ENCODE measurements at regions not wholly inside any gene's neighbourhood (a gene's known extent, or its start where the extent isn't known, plus 50 kb on each side); places are given as distances from the start of the nearest gene placed in this dataset.

DNA sequence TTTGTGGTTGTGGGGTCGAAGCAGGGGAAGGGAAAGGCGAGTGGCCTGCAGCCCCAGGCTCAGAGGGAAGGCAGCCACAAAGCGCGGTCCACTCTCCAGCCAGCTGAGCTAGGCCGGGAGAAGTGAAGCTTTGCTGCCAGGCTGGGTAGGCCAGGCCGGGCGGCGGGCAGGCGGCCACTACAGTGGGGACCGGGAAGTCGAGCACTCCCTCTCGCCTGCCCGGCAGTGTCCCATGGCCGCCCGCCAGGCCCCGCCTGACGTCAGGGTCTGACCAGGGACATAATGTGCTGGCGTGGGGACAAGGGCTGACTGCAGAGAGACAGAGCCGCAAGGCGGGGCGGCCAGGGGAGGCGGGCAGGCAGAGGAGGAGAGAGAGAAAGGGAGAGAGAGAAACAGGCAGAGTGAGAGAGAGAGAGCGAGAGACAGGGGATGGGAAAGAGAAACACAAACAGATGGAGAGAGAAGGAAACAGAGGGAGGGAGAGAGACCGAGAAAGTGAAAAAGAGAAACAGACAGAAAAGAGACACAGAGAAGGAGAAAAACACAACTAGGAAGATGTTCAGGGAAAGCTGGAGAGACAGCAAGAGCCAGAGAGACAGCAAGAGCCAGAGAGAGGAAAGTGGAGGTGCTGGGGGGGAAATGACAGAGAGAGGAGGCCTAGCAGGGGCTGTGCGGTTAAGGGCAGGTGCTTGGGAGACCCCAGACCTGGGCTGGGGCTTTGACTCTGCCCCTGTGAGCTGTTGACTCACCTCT, 94.5 kb upstream of the PTPN1 start:
- peaks cover 8% of the 10 kb centered on the region for H3K4me1 Mint-ChIP-seq (ENCODE audit: low read depth)

DNA sequence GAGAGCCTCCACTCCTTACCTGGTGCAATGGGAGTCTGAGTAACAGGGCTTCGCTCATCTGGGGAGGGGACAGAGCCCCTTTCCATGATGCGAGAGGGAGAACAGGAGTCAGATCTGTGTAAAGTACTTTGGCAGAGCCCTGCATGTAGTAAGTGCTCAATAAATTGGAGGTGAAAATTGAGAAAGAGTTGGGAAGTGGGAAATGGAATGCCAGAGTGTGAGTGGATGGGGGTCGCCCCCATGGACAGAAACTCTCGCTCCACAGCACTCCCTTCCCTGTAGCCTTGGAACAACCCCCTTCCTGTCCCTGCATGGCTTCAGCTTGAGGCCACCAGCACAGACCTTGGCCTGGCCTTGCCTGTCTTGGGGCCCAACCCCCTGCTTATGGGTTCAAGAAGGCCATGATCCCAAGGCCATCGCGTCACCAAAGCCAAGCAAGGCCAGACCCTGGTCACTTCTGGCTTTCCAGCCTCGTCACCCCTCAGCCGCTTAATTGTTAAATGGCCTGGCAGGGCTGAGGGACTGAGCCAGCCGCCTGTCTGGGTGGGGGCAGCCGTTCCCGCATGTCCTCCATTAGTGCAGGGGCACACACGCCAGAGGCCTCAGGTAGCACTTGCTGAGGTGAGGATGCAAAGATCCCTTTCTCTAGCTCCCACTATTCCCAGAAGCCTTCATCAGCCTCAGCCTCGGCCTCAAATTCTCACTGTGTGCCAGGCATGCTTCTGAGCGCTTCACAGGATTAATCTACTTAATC, 93.7 kb upstream of the PTPN1 start:
- Mint-ChIP-seq H3K4me1 (ENCODE audit: low read depth) (peaks cover 8% of the 10 kb centered on the region), H3K27me3 (peaks cover 28% of the 10 kb centered on the region), H3K9me3 (ENCODE audit: low read depth) (peaks cover 1% of the 10 kb centered on the region), H3K27ac (no peak overlapping the region), H3K36me3 (ENCODE audit: insufficient read depth) (no peaks in the 10 kb centered on the region), H3K4me3 (ENCODE audit: low read depth) (no peak overlapping the region)
- no peak for DNase-seq (ENCODE audit: low spot score, unreplicated experiment)
- TF ChIP-seq, protein P1, sequence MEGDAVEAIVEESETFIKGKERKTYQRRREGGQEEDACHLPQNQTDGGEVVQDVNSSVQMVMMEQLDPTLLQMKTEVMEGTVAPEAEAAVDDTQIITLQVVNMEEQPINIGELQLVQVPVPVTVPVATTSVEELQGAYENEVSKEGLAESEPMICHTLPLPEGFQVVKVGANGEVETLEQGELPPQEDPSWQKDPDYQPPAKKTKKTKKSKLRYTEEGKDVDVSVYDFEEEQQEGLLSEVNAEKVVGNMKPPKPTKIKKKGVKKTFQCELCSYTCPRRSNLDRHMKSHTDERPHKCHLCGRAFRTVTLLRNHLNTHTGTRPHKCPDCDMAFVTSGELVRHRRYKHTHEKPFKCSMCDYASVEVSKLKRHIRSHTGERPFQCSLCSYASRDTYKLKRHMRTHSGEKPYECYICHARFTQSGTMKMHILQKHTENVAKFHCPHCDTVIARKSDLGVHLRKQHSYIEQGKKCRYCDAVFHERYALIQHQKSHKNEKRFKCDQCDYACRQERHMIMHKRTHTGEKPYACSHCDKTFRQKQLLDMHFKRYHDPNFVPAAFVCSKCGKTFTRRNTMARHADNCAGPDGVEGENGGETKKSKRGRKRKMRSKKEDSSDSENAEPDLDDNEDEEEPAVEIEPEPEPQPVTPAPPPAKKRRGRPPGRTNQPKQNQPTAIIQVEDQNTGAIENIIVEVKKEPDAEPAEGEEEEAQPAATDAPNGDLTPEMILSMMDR (IDR thresholded peaks at IDR 0.05; ENCODE audit: unreplicated experiment) = no peak

More for the DNA sequence above, 94.5 kb upstream of the PTPN1 start:
- Mint-ChIP-seq H3K4me3 (ENCODE audit: low read depth) (no peak overlapping the region), H3K9me3 (ENCODE audit: low read depth) (no peaks in the 10 kb centered on the region), H3K27ac (no peak overlapping the region), H3K27me3 (peaks cover 28% of the 10 kb centered on the region), H3K36me3 (ENCODE audit: insufficient read depth) (no peaks in the 10 kb centered on the region)
- TF ChIP-seq, protein P1 (IDR thresholded peaks at IDR 0.05; ENCODE audit: unreplicated experiment) = no peak
- no peak for DNase-seq (ENCODE audit: low spot score, unreplicated experiment)

DNA sequence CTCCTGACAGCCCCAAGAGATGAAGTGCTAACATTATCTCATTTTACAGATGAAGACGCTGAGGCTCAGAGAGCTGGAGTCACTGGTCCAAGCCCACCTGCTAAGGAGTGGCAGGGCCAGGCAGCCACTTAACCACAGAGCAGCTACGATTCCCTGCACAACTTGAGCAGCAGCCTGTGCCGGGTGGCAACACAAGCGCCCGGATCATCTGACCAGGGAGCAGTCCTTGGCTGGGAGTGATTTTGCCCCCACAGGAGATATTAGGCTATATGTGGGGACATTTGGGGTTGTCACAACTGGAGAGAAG, 93.2 kb upstream of the PTPN1 start:
- Mint-ChIP-seq H3K9me3 (ENCODE audit: low read depth) (peaks cover 5% of the 10 kb centered on the region), H3K4me1 (ENCODE audit: low read depth) (peaks cover 5% of the 10 kb centered on the region), H3K27me3 (peaks cover 22% of the 10 kb centered on the region), H3K36me3 (ENCODE audit: insufficient read depth) (no peaks in the 10 kb centered on the region), H3K4me3 (ENCODE audit: low read depth) (no peak overlapping the region), H3K27ac (no peak overlapping the region)
- no peak for DNase-seq (ENCODE audit: low spot score, unreplicated experiment)
- TF ChIP-seq, protein P1 (IDR thresholded peaks at IDR 0.05; ENCODE audit: unreplicated experiment) = no peak

DNA sequence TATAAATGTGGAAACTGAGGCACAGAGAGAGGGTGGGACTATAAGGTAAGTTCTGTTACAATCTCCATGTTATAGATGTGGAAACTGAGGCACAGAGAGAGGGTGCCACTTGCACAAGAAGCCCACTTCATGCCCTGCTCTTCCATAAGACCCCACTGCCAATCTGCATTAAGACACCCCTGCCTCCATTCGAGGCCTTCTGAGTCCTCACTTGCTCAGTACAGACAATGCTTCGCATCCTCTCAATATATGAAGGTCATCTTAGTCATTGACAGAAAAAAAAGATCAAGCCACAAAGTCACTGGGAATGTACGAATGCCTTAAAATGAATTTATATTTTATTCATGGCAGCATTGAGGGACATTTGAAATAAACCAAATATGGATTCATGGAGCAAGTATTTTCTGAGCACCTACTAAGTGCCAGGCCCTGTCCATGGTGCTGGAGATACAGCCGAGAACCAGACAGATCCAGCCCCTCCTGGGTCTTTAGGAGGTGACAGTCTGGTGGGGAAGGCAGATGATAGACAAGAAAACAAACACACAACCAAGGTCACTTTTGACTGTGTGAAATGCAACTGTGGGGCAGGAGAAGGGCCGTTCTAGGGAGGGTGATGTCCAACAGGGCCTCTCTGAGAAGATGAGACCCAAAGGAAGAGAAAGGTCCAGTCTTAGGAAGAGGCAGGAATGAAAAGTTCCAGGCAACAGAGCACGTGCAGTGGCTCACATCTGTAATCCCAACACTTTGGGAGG, 92.5 kb upstream of the PTPN1 start:
- Mint-ChIP-seq H3K27ac (no peak overlapping the region), H3K4me3 (ENCODE audit: low read depth) (no peak overlapping the region), H3K9me3 (ENCODE audit: low read depth) (peaks cover 6% of the 10 kb centered on the region)

More for the DNA sequence above, 92.5 kb upstream of the PTPN1 start:
- Mint-ChIP-seq H3K36me3 (ENCODE audit: insufficient read depth) (no peaks in the 10 kb centered on the region), H3K27me3 (peaks cover 20% of the 10 kb centered on the region), H3K4me1 (ENCODE audit: low read depth) (peaks cover 8% of the 10 kb centered on the region)
- DNase-seq (ENCODE audit: low spot score, unreplicated experiment) = no peak
- TF ChIP-seq, protein P1 (IDR thresholded peaks at IDR 0.05; ENCODE audit: unreplicated experiment) = no peak

Data from progenitor cell of endocrine pancreas (in vitro differentiated cells).